Heart left ventricle (tissue), 16 donors: ENCODE measurements at regions not wholly inside any gene's neighbourhood (a gene's known extent, or its start where the extent isn't known, plus 50 kb on each side); places are given as distances from the start of the nearest gene placed in this dataset.

Experiments
- ATAC-seq, 4 donors: fragments of 200-7000 bp; cut with Tn5 transposase; one replicate each; pipeline ENCODE4 v1.9.1; 2020 to 2022; ENCODE audit warnings: moderate library complexity in 4 of 4, mild to moderate bottlenecking in 3 of 4, moderate number of reproducible peaks in 1 of 4
- DNase-seq, 5 donors: peaks; one replicate each; pipeline ENCODE4 v3.0.0-alpha.2; 2020
- H3K27ac ChIP-seq, 12 donors: fragments of 200-600 bp; sonication (generic) in 4 of 12; one replicate each; pipeline versions ENCODE4 v1.5.0 to v1.8.0; 2016 to 2022; ENCODE audit warnings: mild to moderate bottlenecking in 2 of 12
- H3K27me3 ChIP-seq, 9 donors: fragments of 200-600 bp; sonication (generic) in 2 of 9; one replicate each; pipeline versions ENCODE4 v1.5.1 to v1.8.0; 2016 to 2022; ENCODE audit warnings: mild to moderate bottlenecking in 3 of 9
- H3K36me3 ChIP-seq, 9 donors: fragments of 200-600 bp; sonication (generic) in 2 of 9; one replicate each; pipeline versions ENCODE4 v1.5.0 to v1.8.0; 2018 to 2022; ENCODE audit warnings: mild to moderate bottlenecking in 2 of 9
- H3K4me1 ChIP-seq, 12 donors: fragments of 200-600 bp; sonication (generic) in 4 of 12; one replicate each; pipeline versions ENCODE4 v1.5.0 to v1.8.0; 2016 to 2022; ENCODE audit warnings: mild to moderate bottlenecking in 3 of 12
- H3K4me3 ChIP-seq, 12 donors: fragments of 200-600 bp; sonication (generic) in 4 of 12; one replicate each; pipeline versions ENCODE4 v1.5.0 to v1.8.0; 2017 to 2022; ENCODE audit warnings: mild to moderate bottlenecking in 9 of 12, moderate library complexity in 4 of 12
- H3K9me3 ChIP-seq, 12 donors: fragments of 200-600 bp; sonication (generic) in 4 of 12; one replicate each; pipeline versions ENCODE4 v1.5.0 to v1.8.0; 2016 to 2022; ENCODE audit warnings: mild to moderate bottlenecking in 1 of 12
- POLR2A ChIP-seq, 2 donors: fragments of 450-650 bp; IDR thresholded peaks; one replicate each; pipeline ENCODE4 v1.6.1; 2017; ENCODE audit warnings: antibody characterized with exemption in 2 of 2, mild to moderate bottlenecking in 2 of 2, moderate library complexity in 2 of 2
- WGBS, 4 donors: extraction: QIAGEN DNeasy Blood & Tissue Kit in 2 of 4; methylation state at CpG; one replicate each; pipeline versions ENCODE4 v1.1.5 to v1.1.7; 2013 to 2018; 5-methylcytosine and 5-hydroxymethylcytosine counted together
- intact Hi-C, 10 donors: fragments of 100-400 bp; cut with DNase I; formaldehyde crosslinking; loops; one replicate each; pipeline versions ENCODE4 v1.11.1 to v1.14.2; 2022
- TF ChIP-seq, protein P1 (sequence below), 12 donors: fragments of 200-600 bp; sonication (generic) in 4 of 12; IDR thresholded peaks; one replicate each; pipeline versions ENCODE4 v1.5.0 to v1.8.0; 2018 to 2022; ENCODE audit warnings: antibody characterized with exemption in 12 of 12, mild to moderate bottlenecking in 5 of 12
- donor health status: ischemic (EF 13 %, LVEDD 7.1; RV severe dilation, severe dysfunction).
- donor health status: healthy with polysubstance abuse.
- donor health status: DM: no; HTN: yes; CAD: no.
- donor health status: DM: no; HTN: no; CAD: no.
- donor health status: ischemic (EF 25% LVEDD 6.9; RV normal size, moderate dysfunction).
- donor health status: ischemic (EF 25% LVEDD 5.7; RV mildly dilated, moderate dysfunction).
- donor health status: healthy.
- donor health status: DM: yes; HTN: yes; CAD: no.
- donor health status: ischemic (EF 35%, LVEDD 5.7; RV mildly dilated, moderate dysfunction).
- donor health status: nonischemic (EF 11% LVEDD 7.7; RV severe dilation, severe dysfunction).
- donor health status: DM: yes; HTN: yes; CAD: no.
- donor health status: PGD.
- donor health status: ischemic (EF 29% LVEDD 5.4; RV normal size, mild dysfunction).
- donor health status: nonischemic (EF 23%, LVEDD 6.1; RV moderate dilation, normal function).

DNA sequence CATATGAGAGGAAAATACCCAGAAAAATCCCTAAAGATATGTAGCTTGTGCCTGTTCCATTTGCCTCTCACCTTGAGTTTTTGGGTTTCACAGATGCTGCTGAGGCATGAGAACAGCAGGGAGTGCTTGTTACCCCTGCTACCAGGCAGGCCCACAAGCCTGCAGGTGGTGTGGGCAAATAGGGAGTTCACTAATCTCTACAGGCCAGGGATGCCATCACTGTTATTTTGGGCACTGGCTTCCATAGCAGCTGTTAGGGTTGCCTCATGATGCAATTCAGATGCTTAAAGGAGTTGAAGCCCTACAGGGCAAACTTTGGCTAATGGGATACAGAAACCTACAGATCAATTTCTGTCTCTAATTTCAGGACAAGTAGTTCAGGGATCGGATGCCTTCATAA lies 873.5 kb downstream of the OTOL1 start:
- no peak overlapping the region for H3K4me3 ChIP-seq
- H3K36me3 ChIP-seq: no peaks in the 10 kb centered on the region
- H3K27me3 ChIP-seq: no peaks in the 10 kb centered on the region
- H3K4me1 ChIP-seq: peaks cover 0 to 11% (median 0%) of the 10 kb centered on the region in 12 donors
- peak; percentile 51 to 85 (median 75) for ATAC-seq
- intact Hi-C loops: no loop called here
- H3K9me3 ChIP-seq: no peaks in the 10 kb centered on the region
- WGBS, 4 donors: 80 to 96% (median 90%) methylated on average over 1 of the region's 1 CpG
- H3K27ac ChIP-seq: no peak overlapping the region
- peak in 2 of 5 donors; percentile 15 to 39 for DNase-seq
- TF ChIP-seq POLR2A (IDR thresholded peaks at IDR 0.05): no peak
- TF ChIP-seq, protein P1, sequence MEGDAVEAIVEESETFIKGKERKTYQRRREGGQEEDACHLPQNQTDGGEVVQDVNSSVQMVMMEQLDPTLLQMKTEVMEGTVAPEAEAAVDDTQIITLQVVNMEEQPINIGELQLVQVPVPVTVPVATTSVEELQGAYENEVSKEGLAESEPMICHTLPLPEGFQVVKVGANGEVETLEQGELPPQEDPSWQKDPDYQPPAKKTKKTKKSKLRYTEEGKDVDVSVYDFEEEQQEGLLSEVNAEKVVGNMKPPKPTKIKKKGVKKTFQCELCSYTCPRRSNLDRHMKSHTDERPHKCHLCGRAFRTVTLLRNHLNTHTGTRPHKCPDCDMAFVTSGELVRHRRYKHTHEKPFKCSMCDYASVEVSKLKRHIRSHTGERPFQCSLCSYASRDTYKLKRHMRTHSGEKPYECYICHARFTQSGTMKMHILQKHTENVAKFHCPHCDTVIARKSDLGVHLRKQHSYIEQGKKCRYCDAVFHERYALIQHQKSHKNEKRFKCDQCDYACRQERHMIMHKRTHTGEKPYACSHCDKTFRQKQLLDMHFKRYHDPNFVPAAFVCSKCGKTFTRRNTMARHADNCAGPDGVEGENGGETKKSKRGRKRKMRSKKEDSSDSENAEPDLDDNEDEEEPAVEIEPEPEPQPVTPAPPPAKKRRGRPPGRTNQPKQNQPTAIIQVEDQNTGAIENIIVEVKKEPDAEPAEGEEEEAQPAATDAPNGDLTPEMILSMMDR (IDR thresholded peaks at IDR 0.05): no peak

DNA sequence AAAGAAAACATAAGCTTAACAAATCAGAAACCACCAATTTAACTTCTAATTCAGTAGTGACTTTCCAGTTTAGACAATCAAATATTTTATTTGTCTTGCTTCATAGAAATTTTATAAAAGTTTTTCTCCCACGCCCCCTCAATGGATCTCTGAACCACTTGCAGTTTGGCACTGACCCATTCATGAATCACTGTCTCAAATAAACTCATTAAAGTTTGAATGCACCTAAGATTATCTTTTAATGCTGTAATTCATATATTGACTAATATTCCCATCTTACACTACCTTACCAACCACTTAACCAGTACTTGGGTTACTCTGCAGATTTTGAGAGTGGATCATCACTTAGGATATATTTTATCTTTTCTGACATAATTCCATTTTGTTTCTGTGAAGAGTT lies 880.2 kb downstream of the OTOL1 start:
- Histone ChIP-seq H3K27me3 (no peaks in the 10 kb centered on the region), H3K4me3 (no peak overlapping the region), H3K27ac (no peak overlapping the region), H3K36me3 (no peaks in the 10 kb centered on the region), H3K9me3 (peaks cover 0 to 4% (median 0%) of the 10 kb centered on the region in 12 donors), H3K4me1 (no peaks in the 10 kb centered on the region)
- intact Hi-C loops: no loop called here
- ATAC-seq (no peak), DNase-seq (no peak)
- 66 to 84% (median 77%) methylated on average over 1 of the region's 1 CpG for WGBS, 4 donors
- TF ChIP-seq, protein P1 (IDR thresholded peaks at IDR 0.05): no peak
- no peak for TF ChIP-seq POLR2A (IDR thresholded peaks at IDR 0.05)

DNA sequence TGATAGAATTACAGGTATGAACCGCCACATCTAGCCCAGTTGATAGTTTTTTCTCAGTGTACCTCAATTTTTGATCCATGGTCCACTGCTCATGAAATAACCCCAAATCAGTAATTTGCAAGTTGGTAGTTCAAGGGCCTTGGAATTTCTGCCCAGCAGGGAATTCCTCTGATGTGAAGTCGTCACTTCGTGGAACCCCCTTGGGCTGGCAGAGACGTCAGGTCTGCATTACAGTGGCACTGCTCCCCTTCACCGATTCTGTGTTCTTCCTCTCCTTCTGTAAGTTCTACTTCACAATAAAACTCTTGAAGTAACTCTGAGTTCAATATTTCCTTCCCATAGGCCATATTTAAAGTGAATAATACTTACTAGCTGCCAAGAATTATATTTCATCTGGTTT lies 881.0 kb downstream of the OTOL1 start:
- WGBS, 4 donors: 81 to 87% (median 83%) methylated on average over 5 of the region's 5 CpGs
- intact Hi-C loops: no loop called here

DNA sequence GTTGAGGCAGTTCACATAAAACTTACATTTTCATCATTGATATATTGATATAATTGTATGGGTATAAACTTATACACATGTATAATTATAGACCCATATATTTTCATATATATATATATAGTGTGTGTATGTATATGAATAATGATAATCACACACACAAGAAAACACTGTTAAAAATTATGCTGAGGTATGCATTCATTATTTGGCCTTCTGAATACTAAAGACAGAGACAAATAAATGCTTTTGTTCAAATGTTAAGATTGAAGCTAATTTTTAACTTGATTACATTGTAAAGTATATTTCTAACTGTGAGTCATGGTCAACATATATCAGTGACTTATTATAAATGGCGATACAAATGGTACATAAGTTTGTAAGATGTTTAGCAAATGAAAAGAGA lies 888.8 kb downstream of the OTOL1 start:
- ATAC-seq: no peak
- no peak overlapping the region for H3K4me3 ChIP-seq
- DNase-seq: no peak
- no peak overlapping the region for H3K27ac ChIP-seq
- TF ChIP-seq, protein P1 (IDR thresholded peaks at IDR 0.05): no peak
- TF ChIP-seq POLR2A (IDR thresholded peaks at IDR 0.05): no peak
- H3K36me3 ChIP-seq: no peaks in the 10 kb centered on the region
- no peaks in the 10 kb centered on the region for H3K4me1 ChIP-seq
- 85 to 95% (median 93%) methylated on average over 1 of the region's 1 CpG for WGBS, 4 donors
- intact Hi-C loops: no loop called here
- H3K27me3 ChIP-seq: no peaks in the 10 kb centered on the region
- H3K9me3 ChIP-seq: peaks cover 0 to 3% (median 0%) of the 10 kb centered on the region in 12 donors

More for the DNA sequence above, 881.0 kb downstream of the OTOL1 start:
- ATAC-seq (no peak), DNase-seq (no peak)
- Histone ChIP-seq H3K36me3 (no peaks in the 10 kb centered on the region), H3K9me3 (peaks cover 0 to 4% (median 0%) of the 10 kb centered on the region in 12 donors), H3K27ac (no peak overlapping the region), H3K4me1 (no peaks in the 10 kb centered on the region), H3K4me3 (no peak overlapping the region), H3K27me3 (no peaks in the 10 kb centered on the region)
- TF ChIP-seq, protein P1 (IDR thresholded peaks at IDR 0.05): no peak
- TF ChIP-seq POLR2A (IDR thresholded peaks at IDR 0.05): no peak
